Nephron progenitor cell (in vitro differentiated cells): ENCODE measurements at regions not wholly inside any gene's neighbourhood (a gene's known extent, or its start where the extent isn't known, plus 50 kb on each side); places are given as distances from the start of the nearest gene placed in this dataset.

Experiments
- DNase-seq: peaks from one replicate; pipeline ENCODE4 v3.0.0; 2021
- H3K27ac Mint-ChIP-seq: 2 replicates; pipeline ENCODE4 v1.8.0; 2021; ENCODE audit warnings: mild to moderate bottlenecking, moderate library complexity, mixed read lengths
- H3K27me3 Mint-ChIP-seq: 2 replicates; pipeline ENCODE4 v1.8.0; 2021; ENCODE audit warnings: mild to moderate bottlenecking, low read depth, mixed read lengths; ENCODE audit not compliant: poor library complexity
- H3K36me3 Mint-ChIP-seq: 2 replicates; pipeline ENCODE4 v1.8.0; 2021; ENCODE audit warnings: low read depth, mixed read lengths
- H3K4me1 Mint-ChIP-seq: 2 replicates; pipeline ENCODE4 v1.8.0; 2021; ENCODE audit warnings: mixed read lengths
- H3K4me3 Mint-ChIP-seq: 2 replicates; pipeline ENCODE4 v1.8.0; 2021; ENCODE audit warnings: mild to moderate bottlenecking, moderate library complexity, mixed read lengths
- H3K9me3 Mint-ChIP-seq: 2 replicates; pipeline ENCODE4 v1.8.0; 2021; ENCODE audit warnings: mild to moderate bottlenecking, moderate library complexity, mixed read lengths
- CTCF ChIP-seq: fragments of 200-600 bp; sonication (generic); IDR thresholded peaks from 2 replicates; pipeline ENCODE4 v1.5.0; 2021; ENCODE audit warnings: antibody characterized with exemption

- Mint-ChIP-seq H3K9me3 (peaks cover 3% of the 10 kb centered on the region), H3K27ac (peak overlapping the region; percentile 83), H3K36me3 (no peaks in the 10 kb centered on the region), H3K4me1 (peaks cover 55% of the 10 kb centered on the region), H3K27me3 (peaks cover 13% of the 10 kb centered on the region), H3K4me3 (no peak overlapping the region)
- TF ChIP-seq CTCF: no peak
- DNase-seq: no peak
Measured at GRCh38 chr14:101231828-101232227, 328.3 kb upstream of the RTL1 start.

- peaks cover 50% of the 10 kb centered on the region for H3K4me1 Mint-ChIP-seq
- H3K36me3 Mint-ChIP-seq: no peaks in the 10 kb centered on the region
- H3K4me3 Mint-ChIP-seq: no peak overlapping the region
- no peak for DNase-seq
- TF ChIP-seq CTCF: no peak
- no peaks in the 10 kb centered on the region for H3K9me3 Mint-ChIP-seq
- H3K27ac Mint-ChIP-seq: peak overlapping the region; percentile 61
- peaks cover 13% of the 10 kb centered on the region for H3K27me3 Mint-ChIP-seq
Measured at GRCh38 chr14:101232340-101233020, 328.8 kb upstream of the DIO3 start.

DNA sequence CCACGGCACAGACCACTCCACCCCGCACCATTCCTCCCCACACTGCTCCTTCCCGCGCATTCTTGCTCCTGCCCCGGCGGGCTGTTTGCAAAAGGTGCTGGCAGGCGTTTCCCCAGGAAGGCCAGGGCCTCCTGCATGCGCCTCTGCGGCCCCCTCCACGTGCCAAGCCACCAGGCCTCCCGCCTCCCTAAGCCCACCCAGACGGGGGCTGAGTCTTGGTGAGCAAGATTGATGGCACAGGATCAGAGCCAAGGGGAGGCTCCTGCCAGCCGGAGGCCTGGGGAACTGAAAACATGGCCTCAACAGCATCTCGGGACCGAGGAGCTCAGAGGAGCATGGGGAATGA is 328.3 kb upstream of the DIO3 start:
- peaks cover 50% of the 10 kb centered on the region for H3K4me1 Mint-ChIP-seq
- H3K27ac Mint-ChIP-seq: no peak overlapping the region
- no peaks in the 10 kb centered on the region for H3K36me3 Mint-ChIP-seq
- TF ChIP-seq CTCF: no peak
- peak; percentile 35 for DNase-seq
- H3K27me3 Mint-ChIP-seq: peaks cover 17% of the 10 kb centered on the region
- no peak overlapping the region for H3K4me3 Mint-ChIP-seq
- no peaks in the 10 kb centered on the region for H3K9me3 Mint-ChIP-seq

GRCh38 chr14:101233391-101233790 is 327.9 kb upstream of the DIO3 start:
- H3K4me1 Mint-ChIP-seq: peaks cover 48% of the 10 kb centered on the region
- no peak overlapping the region for H3K4me3 Mint-ChIP-seq
- TF ChIP-seq CTCF: no peak
- DNase-seq: no peak
- peaks cover 19% of the 10 kb centered on the region for H3K27me3 Mint-ChIP-seq
- no peak overlapping the region for H3K27ac Mint-ChIP-seq
- no peaks in the 10 kb centered on the region for H3K9me3 Mint-ChIP-seq
- no peaks in the 10 kb centered on the region for H3K36me3 Mint-ChIP-seq

DNA sequence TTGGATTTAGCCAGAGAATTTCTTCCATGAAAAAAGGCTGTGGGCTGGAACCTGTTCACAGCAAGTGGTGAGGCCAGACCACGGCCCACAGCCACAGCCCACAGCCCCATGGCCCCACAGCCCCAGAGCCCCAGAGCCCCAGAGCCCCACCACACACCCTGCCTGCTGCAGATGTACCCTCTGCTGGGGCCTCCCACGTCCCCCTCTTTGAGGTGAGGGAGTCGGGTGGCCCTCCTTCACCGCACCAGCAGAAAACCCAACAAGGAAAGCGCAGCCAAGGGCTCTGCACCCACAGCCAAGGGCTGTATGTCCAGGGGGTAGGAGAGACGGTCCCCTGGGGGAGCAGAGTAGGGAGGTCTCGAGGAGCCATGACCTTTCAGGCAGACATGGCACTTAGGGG is 327.5 kb upstream of the DIO3 start:
- H3K36me3 Mint-ChIP-seq: no peaks in the 10 kb centered on the region
- peaks cover 45% of the 10 kb centered on the region for H3K4me1 Mint-ChIP-seq
- H3K27ac Mint-ChIP-seq: no peak overlapping the region
- no peak for TF ChIP-seq CTCF
- H3K27me3 Mint-ChIP-seq: peaks cover 19% of the 10 kb centered on the region
- no peaks in the 10 kb centered on the region for H3K9me3 Mint-ChIP-seq
- no peak for DNase-seq
- peak overlapping the region; percentile 36 for H3K4me3 Mint-ChIP-seq

- Mint-ChIP-seq H3K4me3 (peak overlapping the region; percentile 36), H3K36me3 (no peaks in the 10 kb centered on the region), H3K9me3 (no peaks in the 10 kb centered on the region), H3K27me3 (peaks cover 19% of the 10 kb centered on the region), H3K27ac (no peak overlapping the region), H3K4me1 (peaks cover 40% of the 10 kb centered on the region)
- TF ChIP-seq CTCF: no peak
- no peak for DNase-seq
Measured at GRCh38 chr14:101234244-101234937, 326.9 kb upstream of the DIO3 start.
